ENCODE measurements at regions not wholly inside any gene's neighbourhood (a gene's known extent, or its start where the extent isn't known, plus 50 kb on each side); places are given as distances from the start of the nearest gene placed in this dataset.
"Not testable (repeated sequence)": the region's sequence is repeated elsewhere in the genome, so short reads cannot be mapped to it uniquely, and the experiment has no call there.

- DNase-seq, result no peak
Measured at GRCh38 chr1:99540744-99541143, 105.2 kb upstream of the PALMD start.

- no peak for DNase-seq
Measured at GRCh38 chr1:99544328-99544727, 101.6 kb upstream of the PALMD start.

- no peak for DNase-seq
Measured at GRCh38 chr1:99546432-99547416, 99.2 kb upstream of the PALMD start.

- DNase-seq, result no peak
Measured at GRCh38 chr1:99548943-99549605, 96.8 kb upstream of the PALMD start.

- no peak for DNase-seq
Measured at GRCh38 chr1:99550198-99550597, 95.7 kb upstream of the PALMD start.

- DNase-seq, result no peak
Measured at GRCh38 chr1:99551812-99552614, 93.9 kb upstream of the PALMD start.

GRCh38 chr1:99553301-99553700 is 92.6 kb upstream of the PALMD start:
- DNase-seq, result no peak

GRCh38 chr1:99553819-99554218 is 92.1 kb upstream of the PALMD start:
- not testable (repeated sequence) for DNase-seq

- no peak for DNase-seq
Measured at GRCh38 chr1:99554727-99555126, 91.2 kb upstream of the PALMD start.

GRCh38 chr1:99557546-99558202 is 88.2 kb upstream of the PALMD start:
- DNase-seq, result no peak

- no peak for DNase-seq
Measured at GRCh38 chr1:99559166-99559565, 86.7 kb upstream of the PALMD start.

- DNase-seq, result no peak
Measured at GRCh38 chr1:99560207-99561040, 85.5 kb upstream of the PALMD start.

- no peak for DNase-seq
Measured at GRCh38 chr1:99561952-99562351, 84.0 kb upstream of the PALMD start.

- DNase-seq, result no peak
Measured at GRCh38 chr1:99565606-99566289, 80.2 kb upstream of the PALMD start.

- no peak for DNase-seq
Measured at GRCh38 chr1:99566290-99567021, 79.5 kb upstream of the PALMD start.

- DNase-seq, result no peak
Measured at GRCh38 chr1:99570486-99571089, 75.3 kb upstream of the PALMD start.

GRCh38 chr1:99571092-99571734 is 74.7 kb upstream of the PALMD start:
- DNase-seq, result no peak

- DNase-seq, result no peak
Measured at GRCh38 chr1:99573431-99574217, 72.3 kb upstream of the PALMD start.

- DNase-seq, result no peak
Measured at GRCh38 chr1:99577313-99577712, 68.6 kb upstream of the PALMD start.
